MM.1S (cell line): ENCODE measurements at regions not wholly inside any gene's neighbourhood (a gene's known extent, or its start where the extent isn't known, plus 50 kb on each side); places are given as distances from the start of the nearest gene placed in this dataset.

ENCODE experiments used
- CTCF ChIP-seq: fragments of 300-600 bp; sonication (generic); IDR thresholded peaks from 2 replicates; pipeline ENCODE4 v1.5.1; 2016; ENCODE audit warnings: antibody characterized with exemption, low read length, mixed read lengths
- EZH2 ChIP-seq: fragments of 300-600 bp; sonication (generic); optimal IDR thresholded peaks from 2 replicates; pipeline ENCODE3; 2017; ENCODE audit warnings: low read depth, mild to moderate bottlenecking, antibody characterized with exemption, low read length, mixed read lengths
- EZH2phosphoT487 ChIP-seq: fragments of 300-600 bp; sonication (generic); IDR thresholded peaks from 2 replicates; pipeline ENCODE4 v1.6.1; 2018; ENCODE audit warnings: antibody characterized with exemption, low read length

GRCh38 chr4:33685939-33686338 lies 2558.4 kb downstream of the ARAP2 start:
- TF ChIP-seq CTCF (no peak), EZH2phosphoT487 (no peak), EZH2 (no peak)
